ENCODE measurements at regions not wholly inside any gene's neighbourhood (a gene's known extent, or its start where the extent isn't known, plus 50 kb on each side); places are given as distances from the start of the nearest gene placed in this dataset.

DNA sequence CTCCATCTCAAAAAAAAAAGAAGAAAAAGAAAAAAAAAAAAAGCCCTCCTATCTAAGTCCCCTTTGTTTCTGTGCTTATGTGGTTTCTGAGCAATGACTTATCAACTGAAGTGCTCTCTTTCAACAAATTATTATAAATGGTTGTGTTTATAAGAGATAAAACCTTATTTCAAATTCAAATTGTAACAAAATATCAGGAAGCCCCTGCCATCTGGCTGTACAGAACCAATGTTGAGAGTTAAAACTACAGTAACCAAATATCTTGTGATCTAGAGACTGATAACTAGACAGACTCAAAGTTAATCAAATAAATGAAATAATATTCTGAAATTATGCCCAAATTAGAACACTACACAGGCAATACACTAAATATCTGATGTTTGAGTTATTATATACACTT lies 143.0 kb upstream of the CPNE8 start:
- DNase-seq (ENCODE audit: low read depth in 2 of 3, low spot score in 2 of 3): no peak

DNA sequence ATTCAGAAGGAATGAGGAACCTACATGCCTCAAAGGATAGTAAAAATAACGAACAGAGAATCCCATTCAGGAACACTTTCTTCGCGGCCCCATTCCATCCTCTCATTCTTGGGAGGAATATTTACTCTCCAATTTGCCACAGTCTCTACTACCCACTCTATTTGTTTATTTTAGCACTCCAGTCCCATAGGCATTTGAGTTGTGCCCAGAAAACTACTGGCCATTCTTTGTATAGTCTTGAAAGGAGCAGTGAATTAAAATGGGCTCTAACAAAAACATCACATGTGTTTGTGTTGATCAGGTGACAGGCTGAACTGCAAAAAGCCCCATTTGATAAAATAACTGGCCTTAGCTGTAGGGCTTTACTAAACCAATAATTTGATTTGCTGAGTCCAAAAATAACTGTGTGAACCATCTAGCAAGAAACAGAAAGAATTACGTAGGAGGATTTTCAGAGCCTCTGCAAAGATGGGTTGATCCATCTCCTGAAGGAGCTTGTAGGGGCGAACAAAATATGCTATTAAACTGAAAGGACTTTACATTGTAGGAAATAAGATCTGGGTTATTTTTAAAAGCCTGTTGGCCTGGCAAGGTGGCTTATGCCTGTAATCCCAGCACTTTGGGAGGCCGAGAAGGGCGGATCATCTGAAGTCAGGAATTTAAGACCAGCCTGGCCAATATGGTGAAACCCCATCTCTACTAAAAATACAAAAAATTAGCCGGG lies 142.3 kb upstream of the CPNE8 start:
- DNase-seq (ENCODE audit: low read depth in 2 of 3, low spot score in 2 of 3): no peak

DNA sequence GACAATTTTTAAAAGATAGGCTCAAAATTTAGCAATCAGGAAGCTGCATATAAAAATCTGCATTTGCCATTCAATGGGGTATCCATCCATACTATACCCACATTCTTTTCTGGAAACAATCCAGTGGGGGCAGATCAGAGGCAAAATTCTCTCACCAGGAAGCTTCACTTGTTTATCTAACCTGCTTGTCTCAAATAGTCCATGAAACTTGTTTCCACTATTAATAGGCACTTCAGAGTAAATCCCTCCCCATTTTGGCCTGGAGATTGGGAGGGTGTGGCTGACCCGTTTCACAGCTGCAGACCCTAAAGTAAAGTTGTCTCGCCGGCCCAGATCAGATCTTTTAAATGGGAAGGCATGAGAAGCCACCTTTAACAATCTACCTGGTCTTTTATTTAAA lies 139.4 kb upstream of the CPNE8 start:
- DNase-seq (ENCODE audit: low read depth in 2 of 3, low spot score in 2 of 3): no peak

DNA sequence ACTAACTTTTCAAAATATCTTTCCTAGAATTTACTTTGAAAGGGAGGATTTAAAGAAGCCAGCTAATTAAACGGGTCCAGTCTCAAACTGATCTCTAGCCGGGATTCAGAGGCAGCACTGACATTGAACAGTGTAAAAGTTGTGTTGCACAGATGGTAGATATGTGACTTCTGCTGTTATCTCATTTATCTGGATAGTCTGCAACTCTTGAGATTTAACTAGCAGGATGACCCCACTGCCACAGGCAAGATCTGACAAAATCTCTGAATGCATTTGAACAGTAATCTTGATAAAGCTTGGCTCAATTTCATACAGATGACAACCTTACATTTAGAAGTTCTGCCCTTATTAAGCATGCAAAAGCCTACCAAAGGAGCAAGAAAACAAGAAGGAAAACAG lies 138.0 kb upstream of the CPNE8 start:
- no peak for DNase-seq (ENCODE audit: low read depth in 2 of 3, low spot score in 2 of 3)

DNA sequence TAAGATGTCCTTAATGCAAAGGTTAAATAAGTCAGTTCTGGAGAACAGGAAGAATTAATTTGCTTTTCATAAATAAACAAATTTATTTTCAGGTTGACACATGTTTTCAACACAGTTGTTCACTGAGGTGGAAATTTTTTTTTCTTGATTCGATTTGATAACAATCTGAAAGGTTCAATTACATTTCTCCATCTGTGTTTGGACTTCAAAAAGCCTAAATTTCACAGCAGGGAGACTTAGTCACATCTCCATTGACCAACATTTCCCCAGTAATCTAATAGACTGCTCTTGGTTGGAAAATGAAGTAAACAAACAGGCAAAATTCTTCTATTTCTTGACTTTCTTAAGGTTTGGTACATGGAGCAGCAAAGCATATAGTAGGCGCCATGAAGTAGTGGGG lies 134.9 kb upstream of the CPNE8 start:
- DNase-seq (ENCODE audit: low read depth in 2 of 3, low spot score in 2 of 3): no peak

DNA sequence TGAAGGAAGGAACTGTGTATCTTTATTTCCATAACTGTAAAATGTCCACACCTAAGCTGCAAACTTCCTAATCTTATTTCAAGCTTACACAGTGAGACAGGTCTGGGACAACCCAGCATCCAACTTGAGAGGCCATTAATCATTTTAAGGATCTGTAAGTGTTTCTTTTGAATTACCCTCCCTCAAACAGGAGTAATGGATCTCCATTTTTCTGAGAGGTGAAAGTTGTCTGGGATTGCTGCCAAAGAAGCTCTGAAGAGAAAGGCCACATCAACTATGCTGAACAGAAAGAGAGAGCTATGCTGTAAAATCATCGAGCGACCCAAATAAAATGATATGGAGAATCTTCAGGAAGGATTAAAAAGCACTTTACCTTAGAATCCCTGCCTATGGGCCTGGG lies 131.7 kb upstream of the CPNE8 start:
- no peak for DNase-seq (ENCODE audit: low read depth in 2 of 3, low spot score in 2 of 3)

DNA sequence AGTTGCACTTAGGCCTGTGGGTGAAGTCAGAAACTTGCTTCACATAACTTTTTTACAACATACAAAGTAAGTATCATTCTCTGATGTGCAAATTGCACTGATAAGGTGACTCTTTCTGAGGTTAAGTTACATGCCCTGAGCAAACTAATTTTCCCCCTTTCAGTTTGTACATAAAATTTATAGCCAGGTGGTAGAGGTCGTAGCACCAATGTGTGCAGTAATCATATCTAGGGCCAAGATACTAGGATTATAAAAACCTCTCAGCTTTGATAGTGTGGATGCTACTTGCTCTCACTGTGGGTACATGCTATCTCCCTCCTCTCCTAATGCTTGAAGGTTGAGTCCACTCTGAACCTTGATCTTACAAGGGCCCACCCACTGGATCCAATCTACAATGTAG lies 130.7 kb upstream of the CPNE8 start:
- DNase-seq (ENCODE audit: low read depth in 2 of 3, low spot score in 2 of 3): no peak

DNA sequence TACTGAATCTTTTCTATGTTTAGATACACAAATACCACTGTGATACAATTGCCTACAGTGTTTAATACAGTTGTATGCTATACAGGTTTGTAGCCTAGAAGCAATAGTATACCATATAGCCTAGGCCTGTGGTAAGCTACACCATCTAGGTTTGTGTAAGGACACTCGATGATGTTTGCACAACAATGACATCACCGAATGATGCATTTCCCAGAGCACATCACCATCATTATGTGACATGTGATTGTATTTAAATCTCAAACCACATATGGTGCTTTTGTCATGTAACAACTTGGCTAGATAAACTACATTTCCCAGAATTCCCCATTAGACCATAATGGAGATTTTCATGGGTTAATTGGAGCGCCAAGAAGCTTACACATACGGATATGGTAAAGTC lies 128.4 kb upstream of the CPNE8 start:
- no peak for DNase-seq (ENCODE audit: low read depth in 2 of 3, low spot score in 2 of 3)

DNA sequence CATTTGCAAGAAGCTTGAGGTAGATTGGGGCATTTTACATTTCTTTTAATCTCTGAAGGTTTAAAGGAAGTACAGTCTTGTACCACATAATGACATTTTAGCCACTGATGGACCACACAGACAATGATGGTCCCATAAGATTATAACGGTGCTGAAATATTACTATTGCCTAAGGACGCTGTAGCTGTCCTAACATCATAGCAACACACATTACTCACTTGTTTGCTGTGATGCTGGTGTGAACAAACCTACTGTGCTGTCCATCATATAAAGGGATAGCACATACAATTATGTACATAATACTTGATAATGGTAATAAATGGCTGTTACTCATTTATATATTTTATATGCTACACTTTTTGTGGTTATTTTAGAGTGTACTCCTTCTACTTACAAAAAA lies 127.1 kb upstream of the CPNE8 start:
- DNase-seq (ENCODE audit: low read depth in 2 of 3, low spot score in 2 of 3): no peak

DNA sequence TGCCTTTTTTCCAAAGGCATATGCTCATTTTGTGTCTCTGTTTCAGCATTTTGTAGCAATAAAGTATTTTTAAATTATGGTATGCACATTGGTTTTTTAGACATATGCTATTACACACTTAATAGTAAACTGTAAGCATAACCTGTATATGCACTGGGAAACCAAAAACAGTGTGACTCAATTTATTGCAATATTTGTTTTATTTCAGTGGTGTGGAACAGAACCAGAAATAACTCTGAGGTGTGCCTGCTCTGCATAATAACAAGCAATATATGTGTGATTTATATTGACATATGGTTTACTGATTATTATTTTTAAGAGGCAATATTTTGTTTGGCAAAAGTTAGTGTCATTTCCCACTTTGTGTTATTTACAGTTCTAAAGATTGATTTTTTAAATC lies 126.6 kb upstream of the CPNE8 start:
- DNase-seq (ENCODE audit: low read depth in 2 of 3, low spot score in 2 of 3): no peak

DNA sequence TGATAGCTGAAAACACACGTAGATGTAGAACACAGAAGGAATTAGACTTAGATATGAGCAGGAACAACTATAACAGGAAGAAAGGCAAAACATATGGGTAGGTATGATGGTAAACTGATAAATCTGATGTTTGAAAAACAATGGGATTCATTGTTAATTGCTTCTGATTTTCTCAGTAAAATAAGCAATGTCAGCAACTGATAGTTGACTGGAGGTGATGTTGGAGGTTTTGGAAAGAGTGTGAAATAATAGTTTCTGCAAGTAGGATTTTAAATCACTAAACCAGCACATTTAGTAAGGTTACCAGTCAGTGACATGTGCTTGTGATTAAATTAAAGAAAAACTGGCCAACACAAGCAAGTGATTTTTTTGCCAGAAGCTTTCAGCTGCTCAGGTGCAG lies 123.0 kb upstream of the CPNE8 start:
- DNase-seq (ENCODE audit: low read depth in 2 of 3, low spot score in 2 of 3): no peak

DNA sequence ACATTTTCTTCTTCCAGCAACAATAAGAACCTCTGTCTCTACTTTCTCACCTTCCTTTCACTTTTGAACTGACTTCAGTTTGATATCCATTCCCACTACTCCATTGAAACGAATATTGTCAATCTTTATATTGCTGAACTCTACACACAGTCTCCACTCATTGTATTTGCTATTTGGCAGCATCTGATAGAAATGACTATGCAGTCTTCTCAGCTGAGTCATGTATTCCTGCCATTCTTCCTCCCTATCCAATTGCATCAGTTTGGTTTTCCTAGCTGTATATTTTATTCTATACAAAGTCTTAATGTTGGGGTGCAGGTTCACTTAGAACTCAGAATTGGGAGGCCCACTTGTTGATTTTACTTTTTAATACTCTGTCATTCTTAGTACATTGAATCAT lies 107.5 kb upstream of the CPNE8 start:
- DNase-seq (ENCODE audit: low read depth in 2 of 3, low spot score in 2 of 3): no peak

DNA sequence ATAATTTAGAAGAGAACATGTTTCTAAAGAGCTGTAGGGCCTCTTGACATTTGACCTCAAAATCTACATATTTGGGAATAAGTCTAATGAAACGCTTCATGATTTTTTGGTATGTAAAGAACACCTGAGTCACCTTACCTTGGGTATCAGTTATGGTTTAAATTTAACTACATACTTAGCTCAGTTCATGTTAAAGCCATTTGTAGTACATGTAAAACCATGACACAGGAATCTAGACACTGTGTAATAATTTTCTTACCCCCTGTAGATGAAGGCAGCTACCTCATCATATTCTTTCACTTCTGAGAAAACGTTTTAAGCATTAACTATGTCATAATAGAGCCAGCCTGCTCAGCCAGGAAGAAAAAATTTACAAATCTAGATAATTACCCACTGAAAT lies 105.8 kb upstream of the CPNE8 start:
- DNase-seq (ENCODE audit: low read depth in 2 of 3, low spot score in 2 of 3): no peak

DNA sequence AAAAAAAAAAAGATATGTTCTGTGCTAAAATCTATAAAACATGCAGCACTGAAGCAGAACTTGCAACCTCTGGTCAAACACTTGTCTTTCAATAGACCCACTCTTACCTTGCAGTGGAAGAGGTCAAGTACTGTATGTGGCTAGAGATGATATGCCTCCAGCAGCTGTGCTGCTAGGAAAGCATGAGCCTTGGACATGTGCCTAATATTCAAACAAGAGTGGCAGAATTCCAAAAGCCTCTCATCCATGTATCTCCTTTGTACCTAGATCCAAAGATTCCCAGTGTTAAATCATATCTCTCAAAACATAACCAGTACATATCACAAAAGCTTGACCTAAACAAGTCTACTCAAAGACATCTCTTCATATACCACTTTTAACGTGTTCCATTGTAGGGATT lies 105.0 kb upstream of the CPNE8 start:
- no peak for DNase-seq (ENCODE audit: low read depth in 2 of 3, low spot score in 2 of 3)

DNA sequence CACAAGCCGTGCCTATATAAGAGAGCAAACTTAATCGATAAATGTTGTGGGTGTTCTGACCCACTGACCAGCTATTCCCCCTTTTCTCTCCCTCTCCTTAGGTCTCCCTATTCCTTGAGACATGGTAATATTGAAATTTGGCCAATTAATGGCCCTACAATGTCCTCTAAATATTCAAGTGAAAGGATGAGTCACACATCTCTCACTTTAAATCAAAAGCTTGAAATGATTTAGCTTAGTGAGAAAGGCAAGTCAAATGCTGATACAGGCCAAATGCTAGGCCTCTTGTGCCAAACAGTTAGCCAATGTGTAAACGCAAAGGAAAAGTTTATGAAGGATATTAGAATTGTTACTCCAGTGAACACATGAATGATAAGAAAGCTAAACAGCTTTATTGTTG lies 102.2 kb upstream of the CPNE8 start:
- no peak for DNase-seq (ENCODE audit: low read depth in 2 of 3, low spot score in 2 of 3)

DNA sequence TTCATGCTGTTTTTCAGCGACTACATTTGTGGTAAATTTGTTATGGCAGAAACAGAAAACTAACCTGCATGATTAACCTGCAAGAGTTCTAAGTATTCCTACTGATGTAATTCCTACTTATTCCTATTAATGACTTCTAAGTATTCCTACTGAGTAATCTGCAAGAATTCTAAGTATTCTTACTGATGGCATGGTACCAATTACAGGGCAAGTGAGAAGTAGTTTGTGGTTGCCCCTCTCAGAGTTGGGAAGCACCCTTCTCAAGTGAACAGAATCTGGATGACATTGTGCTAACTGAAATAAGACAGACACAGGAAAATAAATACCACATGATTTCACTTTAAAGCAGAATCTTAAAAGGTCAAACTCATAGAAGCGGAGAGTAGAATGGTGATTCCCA lies 100.9 kb upstream of the CPNE8 start:
- DNase-seq (ENCODE audit: low read depth in 2 of 3, low spot score in 2 of 3): no peak

DNA sequence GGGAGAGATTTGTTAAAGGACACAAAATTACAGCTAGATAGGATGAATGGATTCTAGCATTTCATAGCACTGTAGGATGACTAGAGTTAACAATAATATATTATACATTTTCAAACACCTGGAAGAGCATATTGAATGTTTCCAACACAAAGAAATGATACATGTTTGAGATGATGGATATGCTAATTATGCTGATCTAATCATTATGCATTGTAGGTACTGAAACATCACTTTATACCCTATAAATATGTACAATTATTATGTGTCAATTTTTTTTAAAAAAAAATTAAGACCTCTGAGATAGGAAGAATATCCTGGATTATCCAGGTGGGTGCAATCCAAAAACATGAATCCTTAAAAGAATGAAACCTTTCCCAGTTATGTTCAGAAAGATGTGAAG lies 100.3 kb upstream of the CPNE8 start:
- DNase-seq (ENCODE audit: low read depth in 2 of 3, low spot score in 2 of 3): no peak

DNA sequence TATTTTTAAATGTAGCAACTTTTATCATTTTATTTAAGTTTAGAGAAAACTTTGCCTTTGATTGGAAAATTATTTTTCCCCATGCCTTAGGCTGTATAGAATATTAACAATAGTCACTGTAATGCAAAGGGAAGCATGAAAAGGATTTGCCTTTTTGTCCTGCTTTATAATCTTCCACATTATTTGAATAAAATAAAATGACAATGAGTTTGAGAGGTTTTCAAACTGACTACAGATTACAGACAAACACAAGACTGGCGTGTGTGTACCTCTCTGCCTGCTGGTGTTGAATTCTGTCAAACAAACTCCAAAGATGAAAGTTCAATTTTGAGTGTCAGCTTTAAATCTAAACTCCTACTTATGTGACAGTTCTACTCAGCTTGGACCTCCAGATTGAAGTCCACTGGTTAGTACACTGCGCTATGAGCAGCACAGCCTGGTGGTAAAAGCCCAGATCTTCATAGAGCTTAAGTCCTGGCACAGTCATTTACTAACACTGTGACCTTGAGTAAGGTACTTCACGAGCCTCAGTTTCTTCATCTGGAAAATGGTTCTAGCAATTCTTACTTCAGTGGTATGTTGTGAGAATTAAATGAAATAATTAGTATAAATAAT lies 98.3 kb upstream of the CPNE8 start:
- no peak for DNase-seq (ENCODE audit: low read depth in 2 of 3, low spot score in 2 of 3)

DNA sequence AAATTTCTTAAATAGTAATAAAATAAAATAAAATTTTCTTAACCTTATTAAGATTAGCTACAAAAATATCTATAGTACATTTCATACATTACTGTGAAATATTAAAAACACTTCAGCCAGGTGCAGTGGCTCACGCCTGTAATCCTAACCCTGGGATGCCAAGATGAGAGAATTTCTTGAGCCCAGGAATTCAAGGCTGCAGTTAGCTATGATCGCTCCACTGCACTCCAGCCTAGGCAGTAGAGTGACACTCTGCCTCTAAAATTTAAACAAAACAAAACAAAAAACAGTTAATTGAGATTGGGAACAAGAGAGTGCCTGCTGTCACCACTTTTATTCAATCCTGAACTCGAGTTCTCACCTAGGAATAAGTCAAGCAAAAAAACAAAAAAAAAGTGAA lies 95.0 kb upstream of the CPNE8 start:
- no peak for DNase-seq (ENCODE audit: low read depth in 2 of 3, low spot score in 2 of 3)

DNA sequence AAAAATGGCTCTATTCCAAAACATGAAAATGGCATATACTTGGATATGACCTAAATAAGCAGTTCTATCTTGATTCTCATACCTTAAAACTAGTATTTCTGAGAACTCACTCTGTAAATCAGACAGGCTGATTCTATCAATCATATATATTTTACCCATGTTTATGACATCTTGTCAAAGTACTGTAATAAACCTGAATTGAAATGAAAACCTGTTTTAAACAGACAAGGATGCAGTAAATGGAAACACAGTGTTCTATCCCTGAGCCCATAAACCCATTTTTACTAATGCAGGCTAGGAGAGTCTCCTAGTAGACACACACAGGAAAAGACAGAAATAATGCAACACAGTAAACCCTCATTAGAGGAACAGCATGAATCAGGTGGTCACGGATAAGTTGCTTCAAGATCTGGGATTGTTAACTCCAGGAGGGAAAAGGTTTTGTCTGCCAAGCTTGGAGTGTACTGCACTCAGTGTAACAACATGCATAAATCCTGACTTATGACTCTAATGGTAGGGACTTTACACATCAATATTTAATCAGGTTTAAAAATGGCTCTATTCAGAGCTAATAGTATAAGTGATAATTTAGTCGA lies 93.6 kb upstream of the CPNE8 start:
- DNase-seq (ENCODE audit: low read depth in 2 of 3, low spot score in 2 of 3): no peak

DNA sequence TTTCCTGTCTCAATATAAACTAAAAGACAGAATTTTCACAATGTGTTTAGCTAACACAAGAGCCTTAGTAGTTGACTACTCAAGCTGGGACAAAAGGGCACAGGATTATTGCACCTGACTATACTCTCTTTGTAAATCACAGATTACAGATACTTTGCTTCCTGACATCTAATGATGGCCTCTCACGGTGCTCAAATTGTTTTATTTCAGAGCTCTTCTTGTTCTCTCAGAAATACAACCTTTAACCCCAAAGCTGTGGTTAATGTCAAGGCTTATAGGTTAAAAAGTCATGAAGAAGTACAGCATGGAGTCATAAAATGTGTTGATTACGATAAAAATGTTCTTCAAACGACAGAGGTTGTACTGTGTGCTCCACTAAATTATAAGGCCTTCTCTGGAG lies 89.9 kb upstream of the CPNE8 start:
- no peak for DNase-seq (ENCODE audit: low read depth in 2 of 3, low spot score in 2 of 3)

DNA sequence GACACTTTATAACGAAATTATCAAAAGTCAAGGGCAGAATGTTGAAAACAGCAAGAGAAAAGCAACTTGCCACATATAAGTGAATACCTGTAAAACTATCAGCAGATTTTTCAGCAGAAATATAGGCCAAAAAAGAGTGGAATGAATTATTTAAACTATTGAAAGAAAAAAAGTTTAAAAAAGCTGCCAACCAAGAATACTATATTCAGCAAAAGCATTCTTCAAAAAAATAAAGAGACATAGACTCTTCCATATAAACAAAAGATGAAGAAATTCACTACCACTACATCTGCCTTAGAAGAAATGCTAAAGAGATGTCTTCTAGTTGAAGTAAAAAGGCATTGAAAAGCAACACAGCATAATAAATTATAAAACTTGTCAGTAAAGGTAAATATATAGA lies 80.6 kb upstream of the CPNE8 start:
- DNase-seq (ENCODE audit: low read depth in 2 of 3, low spot score in 2 of 3): no peak

DNA sequence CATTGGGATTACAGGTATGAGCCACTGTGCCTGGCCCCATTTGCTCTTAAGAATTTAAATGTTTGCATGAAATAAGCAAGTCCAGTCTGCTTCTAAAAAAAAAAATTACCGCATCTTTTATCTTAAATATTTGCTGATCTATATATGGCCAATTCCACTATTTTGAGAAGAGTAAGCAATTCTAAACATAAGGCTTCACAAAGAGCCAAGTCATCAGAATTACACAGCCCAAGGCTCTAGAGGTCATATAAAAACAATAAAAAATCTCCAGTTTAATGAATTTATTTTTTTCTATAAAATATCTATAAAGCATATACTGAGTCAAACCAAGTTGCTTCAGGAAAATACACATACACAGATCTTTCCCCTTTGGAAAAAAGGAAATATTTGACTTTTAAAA lies 79.0 kb upstream of the CPNE8 start:
- DNase-seq (ENCODE audit: low read depth in 2 of 3, low spot score in 2 of 3): no peak
